ENCODE measurements at regions not wholly inside any gene's neighbourhood (a gene's known extent, or its start where the extent isn't known, plus 50 kb on each side); places are given as distances from the start of the nearest gene placed in this dataset.

- TF ChIP-seq EZH2 (IDR thresholded peaks at IDR 0.05; ENCODE audit: borderline replicate concordance, insufficient read depth, low read length, poor library complexity, severe bottlenecking) = no peak
- TF ChIP-seq CTCF (IDR thresholded peaks at IDR 0.05; ENCODE audit: poor library complexity, severe bottlenecking) = no peak
- no peak for TF ChIP-seq RAD21 (conservative IDR thresholded peaks at IDR 0.05)
- no peak for TF ChIP-seq POLR2AphosphoS5 (IDR thresholded peaks at IDR 0.05)
- TF ChIP-seq MXI1 (conservative IDR thresholded peaks at IDR 0.05; ENCODE audit: poor library complexity, severe bottlenecking) = no peak
Measured at GRCh38 chr7:132720835-132721234, 144.6 kb upstream of the PLXNA4 start.

Measured in neural cell (in vitro differentiated cells).